ENCODE measurements at regions not wholly inside any gene's neighbourhood (a gene's known extent, or its start where the extent isn't known, plus 50 kb on each side); places are given as distances from the start of the nearest gene placed in this dataset.

- no peak for ATAC-seq
Measured at GRCh38 chr15:55017635-55018034, 179.1 kb downstream of the RSL24D1 start.

- ATAC-seq = no peak
Measured at GRCh38 chr15:55016225-55016624, 180.5 kb downstream of the RSL24D1 start.

- no peak for ATAC-seq
Measured at GRCh38 chr15:55015093-55015445, 181.7 kb downstream of the RSL24D1 start.

GRCh38 chr15:55014391-55015092 lies 182.2 kb downstream of the RSL24D1 start:
- ATAC-seq = no peak

GRCh38 chr15:55008421-55008820 lies 188.3 kb downstream of the RSL24D1 start:
- no peak for ATAC-seq

- ATAC-seq = no peak
Measured at GRCh38 chr15:55007561-55007960, 189.2 kb downstream of the RSL24D1 start.

GRCh38 chr15:55005679-55006078 lies 191.1 kb downstream of the RSL24D1 start:
- no peak for ATAC-seq

- no peak for ATAC-seq
Measured at GRCh38 chr15:55003965-55004873, 192.5 kb downstream of the RSL24D1 start.

GRCh38 chr15:54998661-54999060 lies 198.1 kb downstream of the RSL24D1 start:
- no peak for ATAC-seq

- ATAC-seq = no peak
Measured at GRCh38 chr15:54990793-54991192, 205.9 kb downstream of the RSL24D1 start.

GRCh38 chr15:54987881-54988280 lies 208.9 kb downstream of the RSL24D1 start:
- no peak for ATAC-seq

GRCh38 chr15:54979964-54980363 lies 216.8 kb downstream of the RSL24D1 start:
- ATAC-seq = no peak

GRCh38 chr15:54962637-54963036 lies 234.1 kb downstream of the RSL24D1 start:
- no peak for ATAC-seq

GRCh38 chr15:54960266-54960665 lies 236.5 kb downstream of the RSL24D1 start:
- ATAC-seq = no peak

- ATAC-seq = no peak
Measured at GRCh38 chr15:54941417-54941816, 255.3 kb downstream of the RSL24D1 start.

- ATAC-seq = no peak
Measured at GRCh38 chr15:54917312-54917711, 279.4 kb downstream of the RSL24D1 start.

GRCh38 chr15:54915380-54915779 lies 281.4 kb downstream of the RSL24D1 start:
- no peak for ATAC-seq

- no peak for ATAC-seq
Measured at GRCh38 chr15:54884312-54884711, 312.4 kb downstream of the RSL24D1 start.

- ATAC-seq = no peak
Measured at GRCh38 chr15:54859982-54860381, 336.8 kb downstream of the RSL24D1 start.

- ATAC-seq = no peak
Measured at GRCh38 chr15:54854667-54855066, 342.1 kb downstream of the RSL24D1 start.

GRCh38 chr15:54850101-54850500 lies 346.6 kb downstream of the RSL24D1 start:
- ATAC-seq = no peak

GRCh38 chr15:54843006-54843405 lies 353.7 kb downstream of the RSL24D1 start:
- ATAC-seq = no peak

- no peak for ATAC-seq
Measured at GRCh38 chr15:54841701-54842305, 354.9 kb downstream of the RSL24D1 start.
